Mesenchymal stem cell (in vitro differentiated cells and primary cell): ENCODE measurements at regions not wholly inside any gene's neighbourhood (a gene's known extent, or its start where the extent isn't known, plus 50 kb on each side); places are given as distances from the start of the nearest gene placed in this dataset.

Experiments used
- DNase-seq: peaks from one replicate; pipeline ENCODE4 v3.0.0-alpha.2; 2013
- H2AFZ ChIP-seq: one replicate; pipeline ENCODE4 v1.6.1; 2013; ENCODE audit warnings: low read depth, mild to moderate bottlenecking, control low read depth, inconsistent platforms, low read length, moderate library complexity
- H2AK5ac ChIP-seq: 2 replicates; pipeline ENCODE4 v1.6.1; 2013; ENCODE audit warnings: low read length, moderate library complexity, mild to moderate bottlenecking, inconsistent platforms; ENCODE audit not compliant: severe bottlenecking
- H2BK120ac ChIP-seq: one replicate; pipeline ENCODE4 v1.6.1; 2013; ENCODE audit warnings: low read depth, mild to moderate bottlenecking, inconsistent platforms, low read length, moderate library complexity
- H2BK12ac ChIP-seq, 2 experiments: one replicate each; pipeline ENCODE4 v1.6.1; 2013; ENCODE audit warnings: inconsistent platforms in 2 of 2, low read length in 2 of 2, mild to moderate bottlenecking in 2 of 2, moderate library complexity in 2 of 2, control low read depth in 1 of 2
- H2BK15ac ChIP-seq: one replicate; pipeline ENCODE4 v1.6.1; 2013; ENCODE audit warnings: mild to moderate bottlenecking, low read depth, inconsistent platforms; ENCODE audit not compliant: poor library complexity, severe bottlenecking
- H2BK5ac ChIP-seq: 2 replicates; pipeline ENCODE4 v1.6.1; 2013; ENCODE audit warnings: low read depth, mild to moderate bottlenecking, low read length, control low read depth, inconsistent platforms; ENCODE audit not compliant: poor library complexity, severe bottlenecking
- H3K14ac ChIP-seq, 2 experiments: one replicate each; pipeline ENCODE4 v1.6.1; 2013; ENCODE audit warnings: inconsistent platforms in 2 of 2, low read length in 2 of 2, control low read depth in 1 of 2, mild to moderate bottlenecking in 1 of 2, moderate library complexity in 1 of 2
- H3K18ac ChIP-seq, 2 experiments: one replicate each; pipeline ENCODE4 v1.6.1; 2013; ENCODE audit warnings: inconsistent platforms in 2 of 2, low read length in 2 of 2, control low read depth in 1 of 2, low read depth in 1 of 2, mild to moderate bottlenecking in 1 of 2
- H3K23ac ChIP-seq, 2 experiments: one replicate each; pipeline ENCODE4 v1.6.1; 2013; ENCODE audit warnings: inconsistent platforms in 2 of 2, low read length in 2 of 2, mild to moderate bottlenecking in 2 of 2, moderate library complexity in 2 of 2, control low read depth in 1 of 2
- H3K27ac ChIP-seq: 2 replicates; pipeline ENCODE4 v1.5.1; 2013; ENCODE audit warnings: mild to moderate bottlenecking, moderate library complexity, low read length, control low read depth, inconsistent platforms; ENCODE audit not compliant: poor library complexity, severe bottlenecking
- H3K27me3 ChIP-seq, 2 experiments: 2 replicates each; pipeline versions ENCODE4 v1.6.1 to v1.7.0; 2013; ENCODE audit warnings: low read length in 2 of 2, mild to moderate bottlenecking in 2 of 2, moderate library complexity in 2 of 2, control low read depth in 1 of 2, inconsistent platforms in 1 of 2; ENCODE audit not compliant: control insufficient read depth in 1 of 2, insufficient read depth in 1 of 2
- H3K36me3 ChIP-seq, 2 experiments: 2 replicates each; pipeline versions ENCODE4 v1.6.1 to v1.7.0; 2013; ENCODE audit warnings: low read length in 2 of 2, control low read depth in 1 of 2, inconsistent platforms in 1 of 2, low read depth in 1 of 2, mild to moderate bottlenecking in 1 of 2; ENCODE audit not compliant: insufficient read depth in 2 of 2, control insufficient read depth in 1 of 2
- H3K4ac ChIP-seq, 2 experiments: one replicate each; pipeline ENCODE4 v1.6.1; 2013; ENCODE audit warnings: inconsistent platforms in 2 of 2, low read length in 2 of 2, mild to moderate bottlenecking in 2 of 2, moderate library complexity in 2 of 2, control low read depth in 1 of 2, low read depth in 1 of 2
- H3K4me1 ChIP-seq: 2 replicates; pipeline ENCODE4 v1.6.1; 2013; ENCODE audit warnings: low read depth, low read length, control low read depth; ENCODE audit not compliant: control insufficient read depth, insufficient read depth
- H3K4me2 ChIP-seq: 2 replicates; pipeline ENCODE4 v1.6.1; 2013; ENCODE audit warnings: low read length, mild to moderate bottlenecking, inconsistent platforms; ENCODE audit not compliant: poor library complexity, severe bottlenecking
- H3K4me3 ChIP-seq, 2 experiments: 2 replicates each; pipeline versions ENCODE4 v1.5.1 to v1.7.0; 2013; ENCODE audit warnings: low read length in 2 of 2, mild to moderate bottlenecking in 2 of 2, control low read depth in 1 of 2, low read depth in 1 of 2; ENCODE audit not compliant: insufficient read depth in 1 of 2
- H3K79me1 ChIP-seq: replicated peaks from 2 replicates; pipeline ENCODE4 v1.6.1; 2013; ENCODE audit warnings: mild to moderate bottlenecking, control low read depth, low read length, inconsistent platforms; ENCODE audit not compliant: poor library complexity, severe bottlenecking
- H3K9ac ChIP-seq: 2 replicates; pipeline ENCODE4 v1.7.0; 2013; ENCODE audit warnings: mild to moderate bottlenecking, low read length, moderate library complexity
- H3K9me3 ChIP-seq: 2 replicates; pipeline ENCODE4 v1.7.0; 2013; ENCODE audit warnings: mild to moderate bottlenecking, low read length; ENCODE audit not compliant: control insufficient read depth
- H4K8ac ChIP-seq: one replicate; pipeline ENCODE4 v1.6.1; 2013; ENCODE audit warnings: inconsistent platforms, mild to moderate bottlenecking, low read length, moderate library complexity
- H4K91ac ChIP-seq: one replicate; pipeline ENCODE4 v1.6.1; 2013; ENCODE audit warnings: mild to moderate bottlenecking, low read length, inconsistent platforms
- WGBS: methylation state at CpG from one replicate; pipeline ENCODE4 v1.1.7; 2013; ENCODE audit warnings: mixed read lengths; 5-methylcytosine and 5-hydroxymethylcytosine counted together

DNA sequence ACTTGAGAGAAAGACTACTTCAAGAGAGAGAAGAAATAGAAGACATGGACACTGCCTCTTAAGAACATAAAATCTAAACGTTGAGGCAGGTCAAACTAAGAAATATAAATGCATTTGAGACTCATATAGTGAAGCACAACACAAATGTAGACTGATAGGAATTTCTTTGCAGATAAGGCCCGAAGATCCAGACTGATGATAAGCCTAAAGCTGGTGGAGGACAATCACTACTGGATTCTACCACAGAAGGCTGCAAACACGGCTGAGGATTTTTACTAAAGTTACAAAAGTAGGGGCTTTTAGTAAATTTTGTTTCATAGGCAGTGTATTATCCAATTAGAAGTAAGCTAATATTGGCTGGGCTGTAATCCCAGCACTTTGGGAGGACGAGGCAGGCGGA lies 278.3 kb downstream of the RAP2B start:
- H2BK5ac ChIP-seq = no peak overlapping the region
- 90% methylated on average over 4 of the region's 5 CpGs for WGBS
- no peak overlapping the region for H4K8ac ChIP-seq
- no peak overlapping the region for H2BK15ac ChIP-seq
- H3K27me3 ChIP-seq = no peaks in the 10 kb centered on the region
- no peak overlapping the region for H2BK120ac ChIP-seq
- no peak overlapping the region for H3K27ac ChIP-seq
- H3K79me1 ChIP-seq = no peaks in the 10 kb centered on the region
- no peak overlapping the region for H4K91ac ChIP-seq
- no peak for DNase-seq
- H3K4me2 ChIP-seq = no peak overlapping the region
- no peak overlapping the region for H2AK5ac ChIP-seq
- H3K4me1 ChIP-seq = no peaks in the 10 kb centered on the region
- H3K9me3 ChIP-seq = no peaks in the 10 kb centered on the region
- H2BK12ac ChIP-seq = no peak overlapping the region
- no peak overlapping the region for H3K23ac ChIP-seq
- no peak overlapping the region for H3K14ac ChIP-seq
- H3K4me3 ChIP-seq = no peak overlapping the region
- no peak overlapping the region for H3K9ac ChIP-seq
- H3K36me3 ChIP-seq = no peaks in the 10 kb centered on the region
- H3K4ac ChIP-seq = no peak overlapping the region
- H3K18ac ChIP-seq = no peak overlapping the region
- no peak overlapping the region for H2AFZ ChIP-seq

DNA sequence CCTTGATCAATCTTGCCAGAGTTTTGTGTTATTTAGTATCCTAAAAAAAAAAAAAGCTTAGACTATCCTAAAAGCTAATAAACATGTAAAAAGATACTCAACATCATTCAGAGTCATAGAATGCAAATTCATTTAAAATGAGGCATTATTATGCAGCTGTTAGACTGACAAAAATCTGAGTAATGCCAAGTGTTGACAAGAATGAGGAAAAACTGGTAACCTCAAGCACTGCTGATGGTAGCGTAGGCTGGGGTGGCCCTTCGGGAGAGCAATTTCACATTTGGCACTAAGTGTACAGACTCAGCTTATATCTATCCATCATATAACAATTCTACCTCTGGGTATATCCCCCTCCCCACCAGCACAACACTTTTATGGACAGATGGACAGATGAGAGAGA lies 280.4 kb downstream of the RAP2B start:
- Histone ChIP-seq H3K14ac (no peak overlapping the region), H3K79me1 (no peaks in the 10 kb centered on the region)
- 69% methylated on average over 2 of the region's 2 CpGs for WGBS

DNA sequence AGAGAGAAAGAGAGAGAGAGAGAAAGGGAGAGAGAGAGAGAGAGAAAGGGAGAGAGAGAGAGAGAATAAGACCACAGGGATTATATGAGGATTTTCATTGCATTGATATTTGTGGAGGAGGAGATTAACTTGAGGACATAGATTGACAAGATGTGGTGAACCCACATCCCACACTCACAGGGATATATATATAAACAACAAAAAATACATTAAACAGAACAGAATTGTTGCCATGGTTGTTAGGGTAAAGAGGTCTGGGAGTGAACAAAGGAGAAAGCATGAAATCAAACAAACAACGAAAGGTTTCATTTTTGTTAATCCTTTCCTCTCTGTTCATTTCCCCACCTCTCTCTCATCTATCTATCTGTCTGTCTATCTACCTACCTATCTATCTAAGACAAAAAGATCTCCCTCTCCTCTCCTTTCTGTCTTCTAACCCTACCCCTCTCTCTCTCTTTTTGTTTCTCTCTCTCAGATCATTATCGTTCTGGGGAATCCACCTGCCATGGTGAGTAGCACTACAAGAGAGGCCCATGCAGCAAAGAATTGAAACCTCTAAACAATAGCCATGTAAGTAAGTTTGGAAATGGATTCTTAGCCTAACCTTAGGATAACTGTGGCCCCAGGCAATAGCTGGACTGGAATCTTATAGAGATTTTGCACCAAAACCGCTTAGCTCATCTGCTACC lies 280.9 kb downstream of the RAP2B start:
- no peak overlapping the region for H2BK12ac ChIP-seq
- no peak overlapping the region for H2BK120ac ChIP-seq
- H2BK15ac ChIP-seq = no peak overlapping the region
- H3K4me3 ChIP-seq = no peak overlapping the region
- no peaks in the 10 kb centered on the region for H3K9me3 ChIP-seq
- no peak overlapping the region for H3K23ac ChIP-seq
- DNase-seq = no peak
- H3K9ac ChIP-seq = no peak overlapping the region
- no peak overlapping the region for H3K18ac ChIP-seq
- no peak overlapping the region for H2AK5ac ChIP-seq
- no peaks in the 10 kb centered on the region for H3K79me1 ChIP-seq
- no peak overlapping the region for H4K91ac ChIP-seq
- no peaks in the 10 kb centered on the region for H3K36me3 ChIP-seq
- no peak overlapping the region for H2BK5ac ChIP-seq
- 98% methylated on average over 2 of the region's 3 CpGs for WGBS
- H3K27ac ChIP-seq = no peak overlapping the region
- H4K8ac ChIP-seq = no peak overlapping the region
- H3K4me1 ChIP-seq = no peaks in the 10 kb centered on the region
- no peak overlapping the region for H2AFZ ChIP-seq
- no peak overlapping the region for H3K4me2 ChIP-seq
- H3K4ac ChIP-seq = no peak overlapping the region
- no peak overlapping the region for H3K14ac ChIP-seq
- no peaks in the 10 kb centered on the region for H3K27me3 ChIP-seq

More for the DNA sequence above, 280.4 kb downstream of the RAP2B start:
- no peak overlapping the region for H2AK5ac ChIP-seq
- H3K23ac ChIP-seq = no peak overlapping the region
- H4K91ac ChIP-seq = no peak overlapping the region
- H3K4ac ChIP-seq = no peak overlapping the region
- H2BK15ac ChIP-seq = no peak overlapping the region
- H3K9me3 ChIP-seq = no peaks in the 10 kb centered on the region
- no peaks in the 10 kb centered on the region for H3K27me3 ChIP-seq
- H2AFZ ChIP-seq = no peak overlapping the region
- H2BK5ac ChIP-seq = no peak overlapping the region
- H4K8ac ChIP-seq = no peak overlapping the region
- H2BK120ac ChIP-seq = no peak overlapping the region
- H2BK12ac ChIP-seq = no peak overlapping the region
- no peak overlapping the region for H3K18ac ChIP-seq
- H3K4me1 ChIP-seq = no peaks in the 10 kb centered on the region
- H3K4me2 ChIP-seq = no peak overlapping the region
- no peak overlapping the region for H3K27ac ChIP-seq
- no peak overlapping the region for H3K4me3 ChIP-seq
- no peak for DNase-seq
- no peak overlapping the region for H3K9ac ChIP-seq
- no peaks in the 10 kb centered on the region for H3K36me3 ChIP-seq

DNA sequence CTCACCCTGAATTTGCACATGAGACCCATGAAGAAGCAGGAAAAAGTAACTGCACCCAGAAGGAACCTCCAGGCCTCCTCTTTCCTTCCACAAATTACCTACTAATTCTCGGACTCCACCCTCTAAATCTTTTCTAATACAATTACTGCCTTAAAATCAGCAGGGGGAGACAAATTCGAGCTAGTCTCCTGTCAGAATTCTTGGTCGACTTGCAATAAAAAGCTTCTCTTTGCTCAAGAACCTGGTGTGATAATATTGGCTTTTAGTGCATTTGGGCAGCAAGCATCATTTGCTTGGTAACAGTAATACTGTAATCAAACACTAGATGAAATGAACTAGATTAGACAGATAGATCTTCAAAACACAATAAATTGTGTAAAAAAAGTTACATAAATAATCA lies 281.9 kb downstream of the RAP2B start:
- Histone ChIP-seq H3K23ac (no peak overlapping the region), H2BK15ac (no peak overlapping the region), H2BK12ac (no peak overlapping the region), H2BK120ac (no peak overlapping the region), H3K4me3 (no peak overlapping the region), H3K36me3 (no peaks in the 10 kb centered on the region), H4K91ac (no peak overlapping the region), H3K18ac (no peak overlapping the region), H2AK5ac (no peak overlapping the region), H3K4me1 (no peaks in the 10 kb centered on the region), H3K9ac (no peak overlapping the region), H4K8ac (no peak overlapping the region), H3K27me3 (no peaks in the 10 kb centered on the region), H3K79me1 (no peaks in the 10 kb centered on the region), H2AFZ (no peak overlapping the region), H3K9me3 (no peaks in the 10 kb centered on the region), H3K4ac (no peak overlapping the region), H3K27ac (no peak overlapping the region), H3K14ac (no peak overlapping the region), H2BK5ac (no peak overlapping the region), H3K4me2 (no peak overlapping the region)
- peak; percentile 5 for DNase-seq
- 72% methylated on average over 3 of the region's 3 CpGs for WGBS
